GM12891 (cell line): ENCODE measurements at regions not wholly inside any gene's neighbourhood (a gene's known extent, or its start where the extent isn't known, plus 50 kb on each side); places are given as distances from the start of the nearest gene placed in this dataset.

Source experiments
- PAX5 ChIP-seq: IDR thresholded peaks from 2 replicates; pipeline ENCODE4 v1.6.1; 2011; ENCODE audit warnings: low read length, moderate library complexity, mild to moderate bottlenecking; ENCODE audit not compliant: insufficient read depth, severe bottlenecking
- POLR2A ChIP-seq: IDR thresholded peaks from 2 replicates; pipeline ENCODE4 v1.6.1; 2011; ENCODE audit warnings: low read depth, low read length, control low read depth
- POLR2AphosphoS5 ChIP-seq: IDR thresholded peaks from 2 replicates; pipeline ENCODE4 v1.6.1; 2011; ENCODE audit warnings: low read depth, low read length, control low read depth
- TAF1 ChIP-seq: IDR thresholded peaks from 2 replicates; pipeline ENCODE4 v1.6.1; 2011; ENCODE audit warnings: low read depth, low read length, control low read depth

- TF ChIP-seq POLR2AphosphoS5 (no peak), POLR2A (no peak), TAF1 (no peak), PAX5 (no peak)
Measured at GRCh38 chr2:35962585-35963146, 392.9 kb upstream of the CRIM1 start.
